PC-3 (cell line): ENCODE measurements at regions not wholly inside any gene's neighbourhood (a gene's known extent, or its start where the extent isn't known, plus 50 kb on each side); places are given as distances from the start of the nearest gene placed in this dataset.

ENCODE experiments used
- ATAC-seq: fragments of 200-7000 bp; cut with Tn5 transposase; 2 replicates; pipeline ENCODE4 v1.9.1; 2020; ENCODE audit warnings: mild to moderate bottlenecking, moderate library complexity
- BruUV-seq: library from RNA; stranded (reverse); fragments of 400-500 nt; replicated peaks from 2 replicates; lab custom pipeline; 2021; lab: Mats Ljungman, UMichigan
- CTCF ChIA-PET: fragments of 300-600 bp; sonication (Branson Sonifier 250); formaldehyde crosslinking; loops from one replicate; lab custom pipeline; 2022; ENCODE audit warnings: antibody characterized with exemption; lab: Charles Lee
- POLR2A ChIA-PET: fragments of 300-600 bp; sonication (Branson Sonifier 250); formaldehyde crosslinking; loops from one replicate; lab custom pipeline; 2022; ENCODE audit warnings: antibody characterized with exemption; ENCODE audit not compliant: unreplicated experiment; lab: Charles Lee
- DNase-seq: peaks from one replicate; pipeline ENCODE4 v3.0.0-alpha.2; 2015
- H2AFZ ChIP-seq: fragments of 300-600 bp; sonication (generic); 2 replicates; pipeline ENCODE4 v1.6.0; 2016; ENCODE audit warnings: antibody characterized with exemption, low read length
- H3F3A ChIP-seq: fragments of 300-600 bp; sonication (generic); one replicate; pipeline ENCODE4 v1.6.0; 2017; ENCODE audit warnings: antibody characterized with exemption, low read length, control low read depth, mild to moderate bottlenecking; ENCODE audit not compliant: unreplicated experiment
- H3K27ac ChIP-seq: fragments of 300-600 bp; sonication (generic); 2 replicates; pipeline ENCODE4 v1.5.1; 2016; ENCODE audit warnings: mild to moderate bottlenecking, low read length
- H3K27me3 ChIP-seq: fragments of 300-600 bp; sonication (generic); 2 replicates; pipeline ENCODE4 v1.6.1; 2016; ENCODE audit warnings: low read length, mixed read lengths
- H3K36me3 ChIP-seq: fragments of 300-600 bp; sonication (generic); 2 replicates; pipeline ENCODE4 v1.6.1; 2016; ENCODE audit warnings: low read depth, mixed run types, low read length, mixed read lengths
- H3K4me1 ChIP-seq: fragments of 300-600 bp; sonication (generic); 2 replicates; pipeline ENCODE4 v1.5.1; 2016; ENCODE audit warnings: low read length; ENCODE audit not compliant: insufficient read depth
- H3K4me2 ChIP-seq: fragments of 300-600 bp; sonication (generic); 2 replicates; pipeline ENCODE4 v1.6.0; 2016; ENCODE audit warnings: low read length
- H3K4me3 ChIP-seq: fragments of 300-600 bp; sonication (generic); 2 replicates; pipeline ENCODE4 v1.5.1; 2016; ENCODE audit warnings: mild to moderate bottlenecking, low read length, mixed read lengths
- H3K79me2 ChIP-seq: fragments of 300-600 bp; sonication (generic); 2 replicates; pipeline ENCODE4 v1.6.1; 2017; ENCODE audit warnings: low read length, mixed read lengths
- H3K9ac ChIP-seq: fragments of 300-600 bp; sonication (generic); 2 replicates; pipeline ENCODE4 v1.6.0; 2016; ENCODE audit warnings: mild to moderate bottlenecking, low read length
- H3K9me2 ChIP-seq: fragments of 300-600 bp; sonication (generic); replicated peaks from 2 replicates; pipeline ENCODE4 v1.6.1; 2016; ENCODE audit warnings: mixed run types, low read length, mixed read lengths
- H3K9me3 ChIP-seq: fragments of 300-600 bp; sonication (generic); 2 replicates; pipeline ENCODE4 v1.6.1; 2016; ENCODE audit warnings: low read length, mixed read lengths
- H4K20me1 ChIP-seq: fragments of 300-600 bp; sonication (generic); 2 replicates; pipeline ENCODE4 v1.6.1; 2016; ENCODE audit warnings: low read length, mixed read lengths
- CTCF ChIP-seq: fragments of 300-600 bp; sonication (generic); conservative IDR thresholded peaks from 2 replicates; pipeline ENCODE4 v1.5.1; 2017; ENCODE audit warnings: antibody characterized with exemption, low read depth, mild to moderate bottlenecking, low read length
- EZH2 ChIP-seq: fragments of 300-600 bp; sonication (generic); IDR thresholded peaks from one replicate; pipeline ENCODE4 v1.6.1; 2017; ENCODE audit warnings: antibody characterized with exemption, mild to moderate bottlenecking, low read length; ENCODE audit not compliant: unreplicated experiment
- EZH2phosphoT487 ChIP-seq: fragments of 300-600 bp; sonication (generic); IDR thresholded peaks from 2 replicates; pipeline ENCODE4 v1.6.1; 2018; ENCODE audit warnings: mild to moderate bottlenecking, antibody characterized with exemption, low read length, borderline replicate concordance
- intact Hi-C: fragments of 100-400 bp; cut with micrococcal nuclease; formaldehyde crosslinking; loops from 2 replicates; pipeline ENCODE4 v1.9.0; 2023

GRCh38 chr12:86852451-86852850 lies 596.3 kb upstream of the MGAT4C start:
- Histone ChIP-seq H3K4me1 (no peaks in the 10 kb centered on the region), H3K9ac (no peak overlapping the region), H2AFZ (no peak overlapping the region), H3K4me3 (no peak overlapping the region), H3K9me2 (no peaks in the 10 kb centered on the region), H3K9me3 (no peaks in the 10 kb centered on the region), H3K27me3 (no peaks in the 10 kb centered on the region), H3K79me2 (no peaks in the 10 kb centered on the region), H4K20me1 (no peaks in the 10 kb centered on the region), H3K27ac (no peak overlapping the region), H3K4me2 (no peak overlapping the region), H3F3A (no peaks in the 10 kb centered on the region), H3K36me3 (no peaks in the 10 kb centered on the region)
- ChIA-PET POLR2A (interaction anchor here (0.6 kb wide), 1 partner anchor 372 kb away, joined by 3 read pairs; no protein-coding TSS in a partner anchor), CTCF (no interaction called here)
- BruUV-seq: no TSS peak
- DNase-seq: no peak
- intact Hi-C loops: no loop called here
- TF ChIP-seq EZH2: no peak
- no peak for TF ChIP-seq CTCF
- TF ChIP-seq EZH2phosphoT487: no peak
- ATAC-seq: no peak

GRCh38 chr12:86838711-86839110 lies 582.5 kb upstream of the MGAT4C start:
- no peak overlapping the region for H3K4me3 ChIP-seq
- no peaks in the 10 kb centered on the region for H3K9me2 ChIP-seq
- ChIA-PET POLR2A (no interaction called here), CTCF (no interaction called here)
- H3K79me2 ChIP-seq: no peaks in the 10 kb centered on the region
- H3K27ac ChIP-seq: no peak overlapping the region
- H3K9ac ChIP-seq: no peak overlapping the region
- ATAC-seq (no peak), DNase-seq (no peak)
- H3K9me3 ChIP-seq: no peaks in the 10 kb centered on the region
- TF ChIP-seq EZH2phosphoT487 (no peak), EZH2 (no peak), CTCF (no peak)
- no peaks in the 10 kb centered on the region for H3K27me3 ChIP-seq
- no peak overlapping the region for H3K4me2 ChIP-seq
- no TSS peak for BruUV-seq
- intact Hi-C loops: no loop called here
- no peaks in the 10 kb centered on the region for H3F3A ChIP-seq
- no peaks in the 10 kb centered on the region for H4K20me1 ChIP-seq
- no peaks in the 10 kb centered on the region for H3K36me3 ChIP-seq
- H3K4me1 ChIP-seq: no peaks in the 10 kb centered on the region
- H2AFZ ChIP-seq: no peak overlapping the region

GRCh38 chr12:86838260-86838659 lies 582.1 kb upstream of the MGAT4C start:
- ChIA-PET CTCF (no interaction called here), POLR2A (no interaction called here)
- H3K4me2 ChIP-seq: no peak overlapping the region
- no peaks in the 10 kb centered on the region for H3K27me3 ChIP-seq
- H3K27ac ChIP-seq: no peak overlapping the region
- no peaks in the 10 kb centered on the region for H3K9me3 ChIP-seq
- no TSS peak for BruUV-seq
- no peaks in the 10 kb centered on the region for H3K79me2 ChIP-seq
- DNase-seq (no peak), ATAC-seq (no peak)
- no peak overlapping the region for H2AFZ ChIP-seq
- H3K9ac ChIP-seq: no peak overlapping the region
- no peak overlapping the region for H3K4me3 ChIP-seq
- no peaks in the 10 kb centered on the region for H3K36me3 ChIP-seq
- TF ChIP-seq EZH2phosphoT487 (no peak), EZH2 (no peak), CTCF (no peak)
- no peaks in the 10 kb centered on the region for H3K9me2 ChIP-seq
- no peaks in the 10 kb centered on the region for H3K4me1 ChIP-seq
- H4K20me1 ChIP-seq: no peaks in the 10 kb centered on the region
- intact Hi-C loops: no loop called here
- H3F3A ChIP-seq: no peaks in the 10 kb centered on the region
